Panc1 (cell line): ENCODE measurements at regions not wholly inside any gene's neighbourhood (a gene's known extent, or its start where the extent isn't known, plus 50 kb on each side); places are given as distances from the start of the nearest gene placed in this dataset.

Source experiments
- CTCF ChIP-seq: fragments of 450-650 bp; IDR thresholded peaks from 2 replicates; pipeline ENCODE4 v1.5.1; 2017; ENCODE audit warnings: mild to moderate bottlenecking
- POLR2AphosphoS5 ChIP-seq: IDR thresholded peaks from 2 replicates; pipeline ENCODE4 v1.6.1; 2012; ENCODE audit warnings: mild to moderate bottlenecking, low read depth, low read length, moderate library complexity
- SIN3A ChIP-seq: IDR thresholded peaks from 2 replicates; pipeline ENCODE4 v1.6.1; 2012; ENCODE audit warnings: low read depth, mild to moderate bottlenecking, low read length, moderate library complexity, borderline replicate concordance; ENCODE audit not compliant: insufficient read depth

GRCh38 chr4:54386693-54387092, 157.6 kb downstream of the PDGFRA start:
- TF ChIP-seq POLR2AphosphoS5 (no peak), SIN3A (no peak), CTCF (no peak)
